A673 (cell line): ENCODE measurements at regions not wholly inside any gene's neighbourhood (a gene's known extent, or its start where the extent isn't known, plus 50 kb on each side); places are given as distances from the start of the nearest gene placed in this dataset.

Source experiments
- EZH2 ChIP-seq: fragments of 200-600 bp; sonication (generic); IDR thresholded peaks from 2 replicates; pipeline ENCODE4 v1.6.1; 2017; ENCODE audit warnings: borderline replicate concordance, low read depth, mild to moderate bottlenecking, mixed read lengths, antibody characterized with exemption, low read length; ENCODE audit not compliant: poor library complexity, severe bottlenecking
- TF ChIP-seq, protein P1 (sequence below): fragments of 300-800, 200-600 bp; sonication (generic); conservative IDR thresholded peaks from 2 replicates; pipeline ENCODE4 v1.5.1; 2017; ENCODE audit warnings: low read depth, mild to moderate bottlenecking, antibody characterized with exemption, low read length, moderate library complexity, mixed read lengths

DNA sequence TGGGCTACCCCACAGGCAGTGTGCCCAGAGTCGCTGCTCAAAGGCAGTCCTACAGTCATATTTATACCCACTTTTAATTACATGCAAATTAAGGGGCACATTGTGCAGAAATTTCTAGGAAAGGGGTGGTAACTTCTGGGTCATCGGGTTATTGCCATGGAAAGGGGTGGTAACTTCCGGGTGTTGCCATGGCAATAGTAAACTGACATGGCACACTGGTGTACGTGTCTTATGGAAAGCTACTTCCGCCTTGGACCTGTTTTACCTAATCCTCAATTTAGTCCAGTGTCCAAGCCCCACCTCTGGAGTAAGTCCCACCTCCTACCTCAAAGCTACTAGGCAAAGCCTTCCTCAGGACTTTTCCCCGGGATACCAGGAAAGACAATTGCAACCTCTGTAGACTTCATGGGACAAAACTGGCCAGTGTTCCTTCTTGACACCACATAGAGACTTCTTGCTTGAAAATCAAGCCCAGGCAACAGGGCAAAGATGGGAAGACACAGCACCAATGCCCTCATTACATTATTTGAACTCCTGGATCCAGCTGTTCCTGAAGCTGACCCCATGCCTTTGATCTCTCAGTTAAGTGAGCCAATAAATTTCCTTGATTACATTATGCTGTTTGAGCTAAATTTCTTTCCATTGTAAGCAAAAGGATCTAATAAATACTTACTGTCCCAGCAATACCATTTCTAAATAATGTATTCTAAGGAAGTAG, 63.3 kb upstream of the AGAP1 start:
- TF ChIP-seq, protein P1, sequence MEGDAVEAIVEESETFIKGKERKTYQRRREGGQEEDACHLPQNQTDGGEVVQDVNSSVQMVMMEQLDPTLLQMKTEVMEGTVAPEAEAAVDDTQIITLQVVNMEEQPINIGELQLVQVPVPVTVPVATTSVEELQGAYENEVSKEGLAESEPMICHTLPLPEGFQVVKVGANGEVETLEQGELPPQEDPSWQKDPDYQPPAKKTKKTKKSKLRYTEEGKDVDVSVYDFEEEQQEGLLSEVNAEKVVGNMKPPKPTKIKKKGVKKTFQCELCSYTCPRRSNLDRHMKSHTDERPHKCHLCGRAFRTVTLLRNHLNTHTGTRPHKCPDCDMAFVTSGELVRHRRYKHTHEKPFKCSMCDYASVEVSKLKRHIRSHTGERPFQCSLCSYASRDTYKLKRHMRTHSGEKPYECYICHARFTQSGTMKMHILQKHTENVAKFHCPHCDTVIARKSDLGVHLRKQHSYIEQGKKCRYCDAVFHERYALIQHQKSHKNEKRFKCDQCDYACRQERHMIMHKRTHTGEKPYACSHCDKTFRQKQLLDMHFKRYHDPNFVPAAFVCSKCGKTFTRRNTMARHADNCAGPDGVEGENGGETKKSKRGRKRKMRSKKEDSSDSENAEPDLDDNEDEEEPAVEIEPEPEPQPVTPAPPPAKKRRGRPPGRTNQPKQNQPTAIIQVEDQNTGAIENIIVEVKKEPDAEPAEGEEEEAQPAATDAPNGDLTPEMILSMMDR: no peak
- no peak for TF ChIP-seq EZH2
